Psoas muscle (tissue), 7 donors: ENCODE measurements at regions not wholly inside any gene's neighbourhood (a gene's known extent, or its start where the extent isn't known, plus 50 kb on each side); places are given as distances from the start of the nearest gene placed in this dataset.

ENCODE experiments used
- ATAC-seq, 4 donors: fragments of 200-7000 bp; cut with Tn5 transposase; one replicate each; pipeline ENCODE4 v1.9.1; 2020; ENCODE audit warnings: moderate library complexity in 3 of 4, mild to moderate bottlenecking in 2 of 4
- DNase-seq, 2 donors: peaks; one replicate each; pipeline ENCODE4 v3.0.0-alpha.2; 2020
- H3K27ac ChIP-seq: fragments of 200-600 bp; one replicate; pipeline ENCODE4 v1.8.0; 2022
- H3K27me3 ChIP-seq, 3 donors: fragments of 200-600 bp in 1 of 3; one replicate each; pipeline versions ENCODE4 v1.6.1 to v1.8.0; 2013 to 2022; ENCODE audit warnings: low read length in 2 of 3, mild to moderate bottlenecking in 2 of 3, moderate library complexity in 1 of 3; ENCODE audit not compliant: insufficient read depth in 3 of 3
- H3K36me3 ChIP-seq, 2 donors: fragments of 200-600 bp in 1 of 2; one replicate each; pipeline versions ENCODE4 v1.6.1 to v1.8.0; 2013 to 2022; ENCODE audit warnings: low read depth in 1 of 2, mild to moderate bottlenecking in 1 of 2, moderate library complexity in 1 of 2; ENCODE audit not compliant: insufficient read depth in 1 of 2
- H3K4me1 ChIP-seq: fragments of 200-600 bp; one replicate; pipeline ENCODE4 v1.8.0; 2022
- H3K4me3 ChIP-seq: fragments of 200-600 bp; one replicate; pipeline ENCODE4 v1.8.0; 2022; ENCODE audit warnings: mild to moderate bottlenecking
- H3K9me3 ChIP-seq: fragments of 200-600 bp; one replicate; pipeline ENCODE4 v1.8.0; 2022
- CTCF ChIP-seq: fragments of 200-600 bp; IDR thresholded peaks from one replicate; pipeline ENCODE4 v1.8.0; 2022; ENCODE audit warnings: antibody characterized with exemption
- WGBS, 3 donors: extraction: QIAGEN DNeasy Blood & Tissue Kit; methylation state at CpG; one replicate each; pipeline versions ENCODE4 v1.1.6 to v1.1.7; 2013; 5-methylcytosine and 5-hydroxymethylcytosine counted together
- intact Hi-C, 2 donors: fragments of 100-400 bp; cut with DNase I; formaldehyde crosslinking; loops; one replicate each; pipeline versions ENCODE4 v1.11.0 to v1.14.2; 2022
- donor health status: healthy with polysubstance abuse.
- donor health status: DM: no; HTN: no; CAD: no; lungs with moderate emphysema.
- donor health status: Bipolar disorder and iron deficiency.
- donor health status: healthy.
- donor health status: DM: yes; HTN: yes; CAD: no.
- donor health status: DM: no; HTN: no; CAD: no.
- donor health status: DM: yes; HTN: yes; CAD: no.

DNA sequence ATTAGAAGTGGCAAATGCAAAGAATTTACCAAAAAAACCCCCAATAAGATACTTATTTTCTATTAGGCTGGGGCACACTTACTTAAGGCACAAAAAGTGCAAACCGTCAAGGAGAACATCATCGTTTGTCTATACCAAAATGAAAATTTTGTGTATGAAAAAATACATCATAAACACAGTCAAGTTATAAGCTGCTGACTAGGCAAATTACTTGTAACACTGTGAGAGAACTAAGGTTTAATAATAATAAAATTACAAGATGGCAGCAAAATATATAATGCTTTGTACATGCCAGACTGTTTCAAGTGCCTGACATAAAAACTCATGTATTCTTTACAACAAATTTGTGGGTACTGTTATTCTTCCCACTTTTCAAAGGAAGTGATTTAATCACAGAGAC lies 297.2 kb upstream of the CRBN start:
- no peak for TF ChIP-seq CTCF
- H3K27me3 ChIP-seq: no peaks in the 10 kb centered on the region
- ATAC-seq (no peak), DNase-seq (no peak)
- no peak overlapping the region for H3K27ac ChIP-seq
- no peaks in the 10 kb centered on the region for H3K36me3 ChIP-seq
- H3K4me3 ChIP-seq: no peak overlapping the region
- intact Hi-C loops: no loop called here
- WGBS, 3 donors: 90 to 96% (median 94%) methylated on average over 2 of the region's 2 CpGs
- no peaks in the 10 kb centered on the region for H3K4me1 ChIP-seq
- H3K9me3 ChIP-seq: no peaks in the 10 kb centered on the region

- Histone ChIP-seq H3K36me3 (no peaks in the 10 kb centered on the region), H3K27ac (no peak overlapping the region), H3K9me3 (no peaks in the 10 kb centered on the region), H3K4me3 (no peak overlapping the region), H3K27me3 (no peaks in the 10 kb centered on the region), H3K4me1 (no peaks in the 10 kb centered on the region)
- WGBS, 3 donors: 85 to 94% (median 89%) methylated on average over 2 of the region's 2 CpGs
- no peak for DNase-seq
- TF ChIP-seq CTCF: no peak
- intact Hi-C loops: no loop called here
- no peak for ATAC-seq
These were observed 289.1 kb upstream of the CRBN start for GRCh38 chr3:3468596-3468995.

DNA sequence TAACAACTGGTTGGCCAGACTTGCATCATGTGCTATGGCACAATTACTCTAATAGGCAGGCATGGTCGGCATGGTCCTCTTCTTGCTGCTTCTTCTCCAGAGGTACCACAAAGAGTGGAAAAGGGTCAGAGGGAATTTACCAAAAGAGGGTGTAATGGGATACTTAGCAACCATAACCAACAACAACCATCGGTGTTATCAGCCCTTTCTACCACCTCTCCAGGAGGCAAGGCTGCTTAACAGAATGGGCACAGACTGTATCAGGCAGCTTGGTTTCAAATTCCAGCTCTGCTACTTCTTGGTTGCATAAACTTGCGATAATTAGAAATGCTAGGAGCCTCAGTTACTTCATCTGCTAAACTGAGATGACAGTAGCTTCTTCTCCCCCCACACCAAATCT lies 284.6 kb upstream of the CRBN start:
- no peak overlapping the region for H3K27ac ChIP-seq
- intact Hi-C loops: no loop called here
- 62 to 65% (median 65%) methylated on average over 3 of the region's 3 CpGs for WGBS, 3 donors
- H3K4me1 ChIP-seq: no peaks in the 10 kb centered on the region
- no peak overlapping the region for H3K4me3 ChIP-seq
- H3K36me3 ChIP-seq: no peaks in the 10 kb centered on the region
- H3K9me3 ChIP-seq: no peaks in the 10 kb centered on the region
- DNase-seq (no peak), ATAC-seq (no peak)
- TF ChIP-seq CTCF: no peak
- no peaks in the 10 kb centered on the region for H3K27me3 ChIP-seq

- H3K27me3 ChIP-seq: no peaks in the 10 kb centered on the region
- DNase-seq: no peak
- H3K4me3 ChIP-seq: no peak overlapping the region
- no peaks in the 10 kb centered on the region for H3K36me3 ChIP-seq
- H3K4me1 ChIP-seq: no peaks in the 10 kb centered on the region
- WGBS, 3 donors: 78 to 80% (median 78%) methylated on average over 7 of the region's 7 CpGs
- H3K27ac ChIP-seq: no peak overlapping the region
- ATAC-seq: no peak
- TF ChIP-seq CTCF: no peak
- H3K9me3 ChIP-seq: no peaks in the 10 kb centered on the region
- intact Hi-C loops: no loop called here
These were observed 281.8 kb upstream of the CRBN start for GRCh38 chr3:3461317-3461716.

- intact Hi-C loops: no loop called here
- H3K27me3 ChIP-seq: no peaks in the 10 kb centered on the region
- H3K4me3 ChIP-seq: no peak overlapping the region
- H3K36me3 ChIP-seq: no peaks in the 10 kb centered on the region
- H3K27ac ChIP-seq: no peak overlapping the region
- H3K9me3 ChIP-seq: no peaks in the 10 kb centered on the region
- ATAC-seq: no peak
- WGBS, 3 donors: 89 to 96% (median 91%) methylated on average over 2 of the region's 2 CpGs
- TF ChIP-seq CTCF: no peak
- no peaks in the 10 kb centered on the region for H3K4me1 ChIP-seq
- no peak for DNase-seq
These were observed 269.0 kb upstream of the CRBN start for GRCh38 chr3:3448468-3448867.
